Cardiac septum (tissue), 1 donor: ENCODE measurements at regions not wholly inside any gene's neighbourhood (a gene's known extent, or its start where the extent isn't known, plus 50 kb on each side); places are given as distances from the start of the nearest gene placed in this dataset.

ENCODE experiments used
- DNase-seq: peaks from one replicate; pipeline ENCODE4 v3.0.0-alpha.2; 2020; ENCODE audit warnings: low spot score
- intact Hi-C: fragments of 100-400 bp; cut with DNase I; formaldehyde crosslinking; loops from one replicate; pipeline ENCODE4 v1.14.0; 2022
- donor health status: DM: no; HTN: no; CAD: no.

DNA sequence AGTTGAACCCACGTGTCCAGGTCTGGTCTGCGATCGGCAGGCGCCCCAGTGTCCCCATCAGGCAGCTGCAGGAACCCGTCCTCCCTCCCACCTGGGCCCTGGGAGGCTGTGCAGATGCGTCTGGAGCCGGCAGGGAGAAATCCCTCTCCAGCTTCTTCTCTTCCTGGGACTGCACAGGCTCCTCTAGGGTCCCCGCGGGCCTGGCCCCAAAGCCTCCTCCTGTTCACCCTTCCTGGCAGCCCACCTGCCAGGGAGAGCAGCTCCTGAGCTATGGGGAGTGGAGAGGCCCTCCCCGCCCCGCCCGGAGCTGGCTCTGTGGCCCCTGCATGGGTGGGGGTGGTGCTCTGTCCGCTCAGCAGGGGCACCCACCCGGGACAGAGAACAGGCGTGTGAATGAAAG lies 179.2 kb upstream of the ALKAL2 start:
- intact Hi-C loops, result no loop called here

GRCh38 chr2:464562-465309 lies 176.8 kb upstream of the ALKAL2 start:
- intact Hi-C loops, result no loop called here
- no peak for DNase-seq

More for the DNA sequence above, 179.2 kb upstream of the ALKAL2 start:
- no peak for DNase-seq

GRCh38 chr2:460861-461260 lies 173.0 kb upstream of the ALKAL2 start:
- no peak for DNase-seq
- intact Hi-C loops, result no loop called here

DNA sequence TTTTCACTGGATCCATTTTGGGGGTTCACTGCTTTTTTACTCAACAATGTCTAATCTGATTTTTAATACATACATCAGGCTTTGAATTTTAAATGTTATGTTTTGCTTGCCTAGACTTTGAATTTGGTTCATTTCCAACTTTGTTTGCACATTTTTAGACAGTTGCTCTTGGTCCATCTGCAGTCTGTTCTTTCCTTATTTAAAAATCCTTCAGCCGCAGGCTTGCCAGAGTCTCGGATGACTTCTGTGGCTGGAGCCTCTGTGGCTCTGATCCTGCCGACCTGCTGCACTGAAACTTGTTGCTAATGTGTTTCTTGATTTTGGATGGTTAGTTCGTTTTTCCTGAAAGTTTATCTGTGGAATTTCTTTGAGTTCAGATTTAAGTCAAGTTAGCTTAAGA lies 172.0 kb upstream of the ALKAL2 start:
- DNase-seq, result no peak
- intact Hi-C loops, result no loop called here

DNA sequence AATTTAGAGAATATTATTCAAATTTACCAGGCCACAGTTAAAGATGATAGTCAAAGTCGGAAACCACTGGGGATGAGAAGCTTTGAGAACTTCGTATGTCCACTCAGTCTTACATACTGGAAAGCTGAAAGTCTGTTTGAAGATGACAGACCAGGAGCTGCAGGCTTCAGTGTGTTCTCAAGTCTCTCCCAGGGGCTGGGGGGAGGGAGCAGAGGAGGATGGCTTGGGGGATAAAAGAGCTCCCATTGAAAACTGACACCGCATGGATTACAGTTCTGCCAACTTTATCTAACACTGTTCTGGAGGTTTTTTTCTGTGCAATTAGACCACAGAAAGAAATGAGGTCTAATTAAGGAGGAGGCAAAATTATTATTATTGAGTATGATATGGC lies 170.5 kb upstream of the ALKAL2 start:
- intact Hi-C loops, result no loop called here
- no peak for DNase-seq

DNA sequence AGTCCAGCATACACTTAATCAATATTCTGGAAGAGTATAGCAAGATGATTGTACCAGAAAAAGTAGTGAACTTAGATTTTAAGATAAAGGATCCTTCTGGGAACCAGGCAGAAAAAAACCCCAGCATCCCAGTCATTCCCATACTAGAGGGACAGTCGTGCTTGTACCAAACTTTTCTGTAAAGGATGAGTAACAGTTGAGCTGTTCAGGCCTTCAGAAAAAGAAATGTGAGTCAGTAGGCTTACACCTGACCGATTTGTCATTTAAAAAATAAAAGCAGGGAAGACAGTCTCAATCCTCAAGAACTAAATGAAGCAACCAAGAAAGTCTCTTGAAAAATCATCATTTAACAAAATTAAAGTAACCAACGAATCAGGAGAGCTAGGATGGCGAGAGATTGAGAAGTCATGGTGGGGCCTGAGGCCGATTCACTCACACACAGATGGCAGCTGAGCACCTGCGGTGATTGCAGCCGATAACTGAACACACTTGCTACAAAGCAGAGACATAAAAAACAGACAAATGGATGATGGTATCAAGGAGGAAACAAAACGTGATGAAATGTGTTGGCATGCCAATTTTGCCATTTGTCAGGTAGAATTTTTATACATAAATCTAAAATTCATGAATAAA lies 170.0 kb upstream of the ALKAL2 start:
- intact Hi-C loops, result no loop called here
- no peak for DNase-seq

DNA sequence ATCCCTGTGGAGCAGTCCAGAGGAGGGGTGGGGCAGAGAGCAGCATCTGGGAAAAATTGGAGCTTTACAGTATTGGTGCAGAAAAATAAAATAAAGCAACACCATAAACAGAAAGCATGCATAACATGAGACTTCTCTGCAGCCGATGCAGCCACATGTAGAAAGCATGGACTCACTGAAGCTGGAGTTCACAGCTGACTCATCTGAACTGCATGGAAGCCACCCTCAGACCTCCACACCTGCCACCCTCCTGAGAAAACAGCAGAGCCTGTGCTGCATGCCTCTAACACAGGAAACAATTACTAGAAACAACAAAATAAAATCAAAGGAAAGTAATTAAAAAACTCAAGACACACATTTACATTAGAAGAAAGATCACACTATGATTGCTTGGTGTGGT lies 169.4 kb upstream of the ALKAL2 start:
- intact Hi-C loops, result no loop called here
- no peak for DNase-seq

DNA sequence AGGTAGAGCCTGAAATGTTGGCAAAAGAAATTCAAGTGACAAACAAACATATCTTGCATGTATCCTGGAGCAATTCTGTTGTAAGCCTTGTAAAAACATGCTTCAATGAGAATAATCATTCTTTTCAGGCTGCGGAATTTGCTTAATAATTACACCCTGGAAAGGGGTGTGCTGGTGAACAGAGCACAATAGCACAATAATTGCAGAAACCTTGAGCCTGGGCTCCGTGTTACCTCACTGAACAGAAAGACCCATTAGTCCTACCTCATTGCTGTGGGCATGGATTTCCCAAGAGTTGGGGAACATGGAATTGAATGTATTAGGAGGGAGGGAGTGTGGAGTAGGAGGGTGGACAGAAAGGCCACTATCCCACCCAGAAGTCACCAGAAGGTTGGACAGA lies 168.0 kb upstream of the ALKAL2 start:
- intact Hi-C loops, result no loop called here
- no peak for DNase-seq

DNA sequence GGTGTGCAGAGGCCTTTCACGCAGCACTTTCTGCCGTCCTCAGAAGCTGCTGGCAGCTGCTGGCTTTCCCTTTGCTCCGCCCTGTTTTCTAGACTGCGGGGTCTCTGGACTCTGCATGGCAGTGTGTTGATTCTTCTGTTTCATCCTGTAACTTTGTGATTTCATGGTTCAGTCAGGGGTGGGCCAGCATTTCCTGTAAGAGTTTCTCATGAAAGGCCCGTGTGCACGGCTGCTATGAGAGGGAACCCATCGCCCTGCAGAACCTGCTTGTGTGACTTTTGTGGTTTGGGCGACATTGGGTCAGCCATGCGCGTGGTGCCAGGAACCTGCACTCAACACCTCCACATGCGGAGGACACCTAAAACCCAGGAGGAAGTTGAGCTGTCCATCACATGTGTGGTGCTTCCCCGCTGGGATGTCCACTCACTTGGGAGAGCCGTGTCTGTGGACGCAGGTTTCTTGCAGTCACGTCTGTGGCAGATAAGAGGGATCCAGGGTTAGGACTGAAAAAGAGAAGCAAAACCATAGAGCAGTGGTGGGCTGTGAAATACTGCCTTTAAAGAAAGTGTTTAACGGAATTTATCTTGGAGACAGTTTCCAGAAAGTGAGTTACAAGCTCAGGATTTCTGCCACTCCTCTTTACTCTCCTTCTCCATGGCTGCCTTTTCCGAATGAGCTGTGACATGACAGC lies 167.3 kb upstream of the ALKAL2 start:
- DNase-seq, result no peak
- intact Hi-C loops, result no loop called here

DNA sequence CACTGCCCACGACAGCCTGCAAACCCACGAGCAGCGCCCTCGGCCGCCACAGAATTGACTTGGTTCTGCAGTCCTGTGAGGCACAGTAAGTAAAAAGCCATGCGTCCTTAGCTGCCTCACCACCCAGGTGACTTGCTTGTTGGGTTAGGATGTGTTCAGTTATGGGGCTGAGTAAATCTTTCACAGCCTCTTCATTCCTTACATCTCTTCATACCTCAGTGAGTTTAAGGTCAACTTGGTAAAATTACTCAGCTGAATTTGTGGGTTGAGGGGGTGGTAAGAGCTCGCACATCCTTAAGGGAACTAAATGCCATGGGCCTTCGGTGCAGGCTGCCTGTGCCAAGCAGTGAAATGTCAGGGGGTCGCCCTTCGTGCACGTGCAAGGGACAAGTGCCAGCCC lies 165.2 kb upstream of the ALKAL2 start:
- no peak for DNase-seq
- intact Hi-C loops, result no loop called here

DNA sequence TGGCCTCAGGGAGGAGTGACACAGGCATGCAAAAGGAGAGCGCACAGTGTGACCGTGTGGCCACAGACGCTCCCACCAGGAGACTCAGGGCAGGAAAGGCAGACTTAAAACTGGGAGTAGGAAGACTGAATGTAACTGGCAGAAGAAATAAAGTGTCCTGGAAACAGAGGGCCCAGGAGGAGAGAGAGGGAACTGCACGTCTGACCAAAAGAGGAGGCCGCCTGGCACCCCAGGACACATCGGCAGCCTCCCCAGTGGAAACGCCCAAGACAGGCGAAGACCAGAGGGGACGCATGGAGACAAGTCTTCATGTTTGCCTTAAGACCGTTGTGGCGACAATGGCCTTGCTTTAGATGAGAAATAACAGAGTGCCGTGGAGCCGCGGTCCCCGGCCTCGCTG lies 163.6 kb upstream of the ALKAL2 start:
- no peak for DNase-seq
- intact Hi-C loops, result no loop called here

DNA sequence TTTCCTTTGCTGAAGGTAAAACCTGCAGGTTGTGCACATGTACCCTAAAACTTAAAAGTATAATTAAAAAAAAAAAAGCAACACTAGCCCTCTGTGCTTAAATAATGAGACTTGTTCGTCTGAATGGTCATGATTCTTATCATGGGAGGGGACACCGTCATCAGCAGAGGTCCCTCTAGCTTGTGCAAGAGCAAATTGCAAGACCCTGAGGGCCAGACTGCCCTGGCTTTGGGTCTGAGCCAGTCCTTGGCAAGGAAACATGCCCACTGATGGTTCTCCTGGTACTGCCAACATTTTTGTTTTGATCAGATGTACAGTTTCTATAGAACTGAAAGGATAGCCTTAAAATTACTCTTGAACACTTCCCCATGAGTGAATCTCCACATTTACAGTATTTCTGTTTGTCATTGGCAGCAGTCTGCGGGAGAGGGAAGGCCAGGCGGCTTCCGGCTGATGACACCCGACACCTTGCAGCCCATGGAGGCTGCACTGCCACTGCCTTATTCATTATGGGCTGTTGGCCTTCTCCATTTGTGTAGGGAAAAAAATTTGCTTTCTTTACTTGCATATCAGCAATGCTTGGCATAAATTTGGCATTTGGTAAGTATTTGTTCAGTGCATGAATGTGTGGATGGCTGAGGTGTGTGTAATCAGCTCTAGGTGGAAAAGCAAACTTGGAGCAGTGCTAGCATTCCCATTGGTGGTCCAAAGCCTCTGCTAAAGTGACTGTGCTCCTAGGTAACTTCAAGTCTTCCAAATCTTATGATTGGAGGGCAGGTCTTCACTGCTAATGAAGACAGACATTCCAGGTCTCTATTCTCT lies 161.6 kb upstream of the ALKAL2 start:
- intact Hi-C loops, result no loop called here

GRCh38 chr2:447902-448665 lies 160.2 kb upstream of the ALKAL2 start:
- intact Hi-C loops, result no loop called here

More for the DNA sequence above, 161.6 kb upstream of the ALKAL2 start:
- no peak for DNase-seq

GRCh38 chr2:446963-447530 lies 159.2 kb upstream of the ALKAL2 start:
- intact Hi-C loops, result no loop called here
- no peak for DNase-seq

More at GRCh38 chr2:447902-448665, 160.2 kb upstream of the ALKAL2 start:
- no peak for DNase-seq

DNA sequence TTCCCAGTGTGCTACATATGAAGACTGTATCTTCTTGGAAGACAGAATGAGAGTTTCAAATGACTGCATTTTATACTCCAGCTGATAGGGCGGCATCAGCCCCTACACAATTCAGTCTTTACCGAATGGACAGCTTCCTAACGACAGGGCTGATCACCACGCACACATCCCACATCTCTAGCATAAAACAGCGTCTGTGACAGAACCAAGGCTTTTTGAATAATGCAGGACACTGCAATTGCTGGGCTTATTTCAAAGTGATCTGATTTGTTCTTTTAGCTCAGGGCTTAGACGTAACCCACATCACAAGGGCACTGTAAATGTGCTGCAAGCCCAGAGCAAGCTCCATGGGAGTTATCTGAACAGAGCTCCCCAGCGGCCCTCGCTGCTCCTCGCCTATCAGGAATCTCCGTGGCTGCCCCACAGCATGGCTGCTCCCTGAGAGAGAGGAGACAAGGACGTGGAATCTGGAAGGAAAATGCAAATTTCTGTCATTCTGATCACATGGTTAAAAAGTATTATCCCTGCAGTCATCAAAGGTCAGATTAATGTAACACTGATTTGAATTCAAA lies 158.5 kb upstream of the ALKAL2 start:
- no peak for DNase-seq
- intact Hi-C loops, result no loop called here

DNA sequence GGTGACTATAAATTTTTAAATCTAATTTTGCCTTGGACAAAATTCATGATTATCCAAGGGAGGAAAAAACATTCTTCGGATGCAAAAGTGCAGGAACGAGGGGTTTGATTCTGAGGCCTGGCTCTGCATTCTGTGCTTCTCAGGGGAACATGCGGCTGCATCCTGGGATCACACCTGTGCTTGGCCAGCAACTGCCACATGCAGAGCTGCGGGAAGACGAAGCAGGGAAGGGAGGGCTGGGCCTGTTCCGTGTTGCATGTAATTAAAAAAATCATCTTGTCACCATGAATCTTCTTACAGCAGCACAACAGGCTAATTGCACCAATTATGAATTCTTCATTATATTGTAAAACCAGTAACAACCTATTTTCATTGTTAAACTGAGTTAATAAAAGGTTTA lies 158.0 kb upstream of the ALKAL2 start:
- no peak for DNase-seq
- intact Hi-C loops, result no loop called here

GRCh38 chr2:444937-445884 lies 157.3 kb upstream of the ALKAL2 start:
- intact Hi-C loops, result no loop called here
- no peak for DNase-seq

GRCh38 chr2:443741-444140 lies 155.8 kb upstream of the ALKAL2 start:
- intact Hi-C loops, result no loop called here
- DNase-seq, result no peak
